Activated T-cell treated with anti-CD3 and anti-CD28 coated beads for 24 hours (primary cell): ENCODE measurements at regions not wholly inside any gene's neighbourhood (a gene's known extent, or its start where the extent isn't known, plus 50 kb on each side); places are given as distances from the start of the nearest gene placed in this dataset.
A peak's percentile ranks its signal among the peaks of the same experiment; 100 is the strongest.

ENCODE experiments used
- DNase-seq: peaks from one replicate; pipeline ENCODE4 v3.0.0-alpha.2; 2020; ENCODE audit warnings: low read depth

GRCh38 chr20:59493926-59494325 is 110.4 kb upstream of the PHACTR3 start:
- DNase-seq: no peak

- DNase-seq: no peak
Observed at GRCh38 chr20:59495166-59495565, 109.2 kb upstream of the PHACTR3 start.

- peak; percentile 56 for DNase-seq
Observed at GRCh38 chr20:59495894-59496510, 108.3 kb upstream of the PHACTR3 start.

- DNase-seq: no peak
Observed at GRCh38 chr20:59498291-59498690, 106.0 kb upstream of the PHACTR3 start.

GRCh38 chr20:59499863-59500262 is 104.5 kb upstream of the PHACTR3 start:
- DNase-seq: no peak

- no peak for DNase-seq
Observed at GRCh38 chr20:59508729-59509128, 95.6 kb upstream of the PHACTR3 start.

GRCh38 chr20:59512651-59513050 is 91.7 kb upstream of the PHACTR3 start:
- DNase-seq: no peak

- DNase-seq: no peak
Observed at GRCh38 chr20:59514554-59514953, 89.8 kb upstream of the PHACTR3 start.

GRCh38 chr20:59515013-59515905 is 89.1 kb upstream of the PHACTR3 start:
- DNase-seq: no peak

- no peak for DNase-seq
Observed at GRCh38 chr20:59515906-59516209, 88.5 kb upstream of the PHACTR3 start.

GRCh38 chr20:59518881-59519706 is 85.2 kb upstream of the PHACTR3 start:
- DNase-seq: peak; percentile 17

- DNase-seq: no peak
Observed at GRCh38 chr20:59519707-59520014, 84.7 kb upstream of the PHACTR3 start.

- DNase-seq: no peak
Observed at GRCh38 chr20:59520814-59521213, 83.5 kb upstream of the PHACTR3 start.

GRCh38 chr20:59525500-59526241 is 78.7 kb upstream of the PHACTR3 start:
- peak; percentile 4 for DNase-seq

GRCh38 chr20:59526242-59527225 is 77.8 kb upstream of the PHACTR3 start:
- DNase-seq: no peak

GRCh38 chr20:59530782-59531181 is 73.6 kb upstream of the PHACTR3 start:
- no peak for DNase-seq

GRCh38 chr20:59537991-59538390 is 66.3 kb upstream of the PHACTR3 start:
- DNase-seq: no peak

- DNase-seq: no peak
Observed at GRCh38 chr20:59547596-59547995, 56.7 kb upstream of the PHACTR3 start.
